ENCODE measurements at regions not wholly inside any gene's neighbourhood (a gene's known extent, or its start where the extent isn't known, plus 50 kb on each side); places are given as distances from the start of the nearest gene placed in this dataset.

DNA sequence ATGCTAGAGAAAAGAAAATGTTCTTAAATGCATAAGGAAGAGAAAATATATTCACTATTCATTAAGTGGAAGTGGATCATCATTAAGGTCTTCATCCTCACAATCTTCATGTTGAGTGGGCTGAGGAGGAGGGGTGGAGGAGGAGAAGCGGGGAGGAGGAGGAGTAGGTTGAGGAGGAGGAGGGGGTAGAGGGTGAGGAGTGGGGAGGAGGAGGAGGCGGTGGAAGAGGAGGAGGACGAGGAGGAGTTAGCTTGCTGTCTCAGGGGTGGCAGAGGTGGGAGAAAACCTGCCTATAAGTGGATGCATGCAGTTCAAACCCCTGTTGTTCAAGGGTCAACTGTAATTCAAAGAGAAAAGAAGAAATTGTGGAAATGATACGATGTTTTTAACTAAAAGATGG is 71.6 kb downstream of the MYEOV start:
- no peak for DNase-seq (ENCODE audit: low spot score)

GRCh38 chr11:69366591-69366990 is 72.6 kb downstream of the MYEOV start:
- no peak for DNase-seq (ENCODE audit: low spot score)

DNA sequence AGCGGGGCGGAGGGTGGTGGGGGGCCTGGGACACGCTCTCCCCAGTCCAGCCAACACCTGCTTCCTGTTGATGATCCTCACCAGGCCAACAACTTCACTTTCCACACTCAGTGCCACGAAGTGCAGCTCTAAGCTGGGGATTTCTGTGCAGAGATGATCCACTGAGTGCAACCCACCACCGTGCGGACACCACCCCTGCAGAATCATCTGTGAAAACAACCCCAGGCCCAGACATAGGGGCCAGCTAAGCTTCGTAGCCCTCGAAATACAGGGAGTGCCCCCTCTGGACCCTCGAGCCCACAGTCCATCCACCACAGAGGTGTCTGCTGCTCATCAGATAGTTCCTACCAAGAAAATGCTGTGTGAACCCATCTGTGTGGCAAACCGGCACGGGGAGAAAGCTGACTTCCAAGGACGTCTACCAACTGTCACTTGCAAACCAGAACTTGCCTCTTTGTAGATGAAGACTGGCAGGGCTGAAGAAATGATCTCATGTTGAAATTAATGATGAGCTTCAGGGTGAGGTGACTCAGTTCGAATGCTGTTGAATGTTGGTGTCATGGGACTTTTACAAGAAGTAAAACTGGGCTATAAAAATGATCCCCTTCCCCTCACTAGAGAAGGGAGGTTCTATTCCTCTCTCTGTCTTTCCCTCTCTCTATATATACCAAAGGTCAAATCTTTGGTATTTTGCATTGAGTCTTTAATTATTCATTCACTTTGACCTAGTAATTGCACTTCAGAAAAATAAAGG is 73.4 kb downstream of the MYEOV start:
- DNase-seq (ENCODE audit: low spot score): no peak

DNA sequence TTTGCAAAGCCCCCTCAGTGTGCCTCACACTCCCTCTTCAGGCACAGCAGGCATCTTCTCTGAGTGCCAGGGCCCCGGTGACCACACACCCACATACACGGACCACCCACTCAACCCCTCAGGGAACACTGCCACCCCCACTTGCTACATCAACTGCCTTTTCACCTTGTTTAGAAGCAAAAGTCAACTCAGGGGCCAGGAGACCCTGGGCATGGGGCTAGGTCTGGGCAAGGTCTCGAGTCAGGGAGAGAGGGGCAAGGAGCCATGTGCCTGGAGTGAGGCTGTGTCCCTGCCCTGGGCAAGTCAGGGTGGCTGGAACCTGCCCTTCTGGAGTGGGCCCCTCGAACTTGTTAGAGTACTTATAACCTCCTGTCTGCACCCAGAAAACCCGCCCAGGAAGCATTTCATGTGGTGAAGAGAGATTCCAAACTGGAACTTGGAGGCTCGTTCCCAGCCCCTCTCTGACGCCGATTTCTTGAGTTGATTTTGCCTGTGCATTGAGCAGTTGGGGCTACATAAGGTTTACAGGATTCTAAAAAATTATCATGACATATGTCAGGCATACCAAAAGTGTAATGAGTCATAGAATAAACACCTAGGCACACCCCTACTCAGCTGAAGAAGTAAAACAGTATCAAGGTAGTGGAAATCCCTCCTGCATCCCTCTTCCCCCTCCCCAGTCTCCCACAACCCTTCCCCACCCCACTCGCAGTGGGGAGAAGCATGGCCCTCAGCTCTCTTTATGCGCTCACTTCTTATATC is 74.3 kb downstream of the MYEOV start:
- DNase-seq (ENCODE audit: low spot score): no peak

- DNase-seq (ENCODE audit: low spot score): no peak
Observed at GRCh38 chr11:69369210-69369825, 75.4 kb downstream of the MYEOV start.

GRCh38 chr11:69369945-69370344 is 76.0 kb downstream of the MYEOV start:
- DNase-seq (ENCODE audit: low spot score): peak; percentile 9

GRCh38 chr11:69370984-69371709 is 77.2 kb downstream of the MYEOV start:
- DNase-seq (ENCODE audit: low spot score): peak; percentile 1

DNA sequence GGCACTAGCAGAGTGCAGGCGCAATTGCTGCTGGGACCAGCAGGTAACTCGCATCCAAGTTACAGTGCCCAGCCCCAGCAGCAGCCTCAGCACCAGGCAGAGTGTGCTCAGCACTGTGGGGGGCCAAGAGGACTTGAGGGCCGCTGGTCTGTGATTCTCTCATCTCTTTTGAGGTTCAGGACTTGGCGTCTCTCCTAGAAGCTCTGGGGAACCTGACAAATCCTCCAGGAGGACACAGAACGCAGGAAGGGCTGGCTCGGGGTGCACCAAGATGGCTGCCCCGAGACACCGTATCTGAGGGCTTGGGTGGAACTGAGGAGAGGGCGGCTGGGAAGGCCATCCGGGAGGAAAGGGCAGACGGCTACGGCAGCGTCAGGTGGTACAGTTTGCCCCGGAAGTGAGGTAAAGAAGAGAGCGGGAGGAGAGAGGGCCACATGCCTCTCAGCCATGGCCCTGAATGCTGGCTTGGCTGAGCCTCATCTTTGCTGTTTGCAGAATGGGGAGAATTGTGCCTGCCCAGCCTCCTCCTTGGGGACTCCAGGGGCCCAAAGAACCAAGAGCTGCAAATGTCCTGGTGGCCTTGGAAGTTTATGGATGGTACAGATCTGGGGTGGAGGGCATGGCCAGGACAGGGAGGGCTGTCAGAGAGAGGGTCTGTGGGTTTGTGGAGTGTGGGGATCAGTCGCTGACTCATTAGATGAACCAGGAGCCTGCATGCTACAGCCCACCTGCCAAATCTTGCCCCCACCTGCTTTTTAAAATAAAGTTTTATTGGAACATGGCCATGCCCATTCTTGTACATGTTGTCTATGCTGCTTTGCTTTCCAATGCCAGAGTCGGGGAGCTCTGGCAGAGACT is 78.0 kb downstream of the MYEOV start:
- DNase-seq (ENCODE audit: low spot score): no peak

GRCh38 chr11:69372589-69373250 is 78.8 kb downstream of the MYEOV start:
- no peak for DNase-seq (ENCODE audit: low spot score)

DNA sequence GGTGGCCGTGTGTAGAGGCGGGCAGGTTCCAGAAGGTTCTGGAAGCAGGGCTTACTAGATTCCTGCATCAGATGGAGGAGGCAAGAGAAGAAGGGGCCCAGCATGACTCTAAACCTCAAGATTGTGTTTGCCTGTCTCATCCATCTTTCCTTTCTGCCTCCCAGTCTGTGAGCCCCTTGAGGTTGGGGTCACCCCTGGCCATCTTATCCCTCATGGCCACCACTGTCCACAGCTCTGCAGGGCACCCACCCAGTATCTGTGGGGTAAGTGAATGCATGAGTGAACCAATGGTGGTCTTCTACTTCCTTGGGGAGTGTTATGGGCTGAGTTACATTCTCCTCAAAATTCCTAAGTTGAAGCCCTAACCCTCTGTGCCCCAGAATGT is 79.3 kb downstream of the MYEOV start:
- DNase-seq (ENCODE audit: low spot score): no peak

GRCh38 chr11:69374110-69374945 is 80.4 kb downstream of the MYEOV start:
- no peak for DNase-seq (ENCODE audit: low spot score)

- DNase-seq (ENCODE audit: low spot score): no peak
Observed at GRCh38 chr11:69374946-69375310, 81.0 kb downstream of the MYEOV start.

DNA sequence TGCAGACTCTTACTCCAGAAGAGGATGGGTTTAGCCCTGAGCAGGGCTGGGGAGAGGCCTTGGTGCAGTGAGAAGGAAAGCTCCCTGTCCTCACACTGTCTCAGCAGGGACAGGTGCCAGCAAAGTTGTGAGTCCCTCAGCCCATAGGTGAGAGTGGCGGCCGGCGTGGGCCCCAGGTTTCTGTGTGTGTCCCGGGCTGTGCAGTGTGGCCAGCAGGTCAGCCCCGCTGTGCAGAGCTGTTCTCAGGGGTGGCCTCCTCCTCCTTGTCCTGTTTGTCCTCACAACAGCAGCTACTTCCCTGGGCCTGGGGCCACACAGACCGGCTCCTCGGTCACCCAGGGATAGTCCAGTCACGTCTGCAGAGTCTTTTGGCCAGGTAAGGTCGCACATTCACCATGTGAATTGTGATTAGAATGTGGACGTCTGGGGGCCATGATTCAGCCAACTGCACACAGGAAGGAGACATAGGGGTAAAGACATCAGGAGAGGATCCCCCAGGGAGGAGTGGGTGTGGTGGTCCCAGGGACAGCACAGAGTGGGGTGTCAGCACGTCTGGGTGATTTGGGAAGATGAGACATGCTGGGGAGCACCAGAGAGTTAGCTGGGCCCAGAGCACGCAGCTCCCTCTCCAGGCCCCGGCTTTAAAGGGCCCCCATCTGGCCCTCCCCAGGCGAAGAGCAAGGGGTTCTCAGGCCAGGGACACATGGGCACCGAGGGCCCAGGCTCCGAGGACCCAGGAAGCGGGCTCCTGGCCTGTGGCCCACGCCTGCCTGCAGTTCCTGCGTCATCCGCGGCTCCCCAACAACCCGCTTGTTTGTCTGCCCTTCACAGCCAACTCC is 81.6 kb downstream of the MYEOV start:
- no peak for DNase-seq (ENCODE audit: low spot score)

GRCh38 chr11:69376155-69377028 is 82.4 kb downstream of the MYEOV start:
- DNase-seq (ENCODE audit: low spot score): no peak

DNA sequence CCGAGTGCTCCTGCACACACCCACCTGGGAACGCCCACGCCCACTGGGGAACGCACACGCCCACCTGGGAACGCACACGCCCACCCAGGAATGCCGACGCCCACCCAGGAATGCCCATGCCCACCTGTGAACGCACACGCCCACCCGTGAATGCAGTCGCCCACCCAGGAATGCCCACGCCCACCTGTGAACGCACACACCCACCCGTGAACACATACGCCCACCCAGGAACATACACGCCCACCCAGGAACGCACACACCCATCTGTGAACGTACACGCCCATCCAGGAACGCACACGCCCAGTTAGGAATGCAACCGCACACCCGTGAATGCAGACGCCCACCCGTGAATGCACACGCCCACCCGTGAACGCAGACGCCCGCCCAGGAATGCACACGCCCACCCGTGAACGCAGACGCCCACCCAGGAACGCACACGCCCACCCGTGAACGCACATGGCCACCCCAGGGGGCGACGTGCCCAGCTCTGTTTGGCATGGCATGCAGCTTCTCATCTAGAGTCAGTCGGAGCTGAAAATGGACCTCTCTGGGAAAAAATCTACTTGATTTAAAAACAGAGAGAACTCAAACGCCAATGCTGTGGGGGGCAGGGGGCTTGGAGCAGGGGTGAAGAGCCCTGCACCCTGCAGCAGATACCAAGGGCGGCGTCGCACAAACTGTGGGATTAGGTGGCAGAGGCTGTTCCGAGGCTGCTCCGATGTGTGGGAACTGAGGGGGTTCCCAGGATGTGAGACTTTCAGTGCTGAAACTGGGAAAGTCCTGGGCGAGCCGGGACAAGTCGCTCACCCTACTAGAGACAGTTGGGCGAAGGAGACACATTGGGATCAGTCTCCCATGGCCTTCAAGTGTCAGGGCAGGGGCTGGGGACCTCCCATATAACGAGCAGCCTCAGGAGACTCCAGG is 83.3 kb downstream of the MYEOV start:
- DNase-seq (ENCODE audit: low spot score): no peak

- no peak for DNase-seq (ENCODE audit: low spot score)
Observed at GRCh38 chr11:69377953-69378302, 84.0 kb downstream of the MYEOV start.

Measured in mucosa of gallbladder (tissue), 1 donor.